ENCODE measurements at regions not wholly inside any gene's neighbourhood (a gene's known extent, or its start where the extent isn't known, plus 50 kb on each side); places are given as distances from the start of the nearest gene placed in this dataset.
"Not testable (repeated sequence)": the region's sequence is repeated elsewhere in the genome, so short reads cannot be mapped to it uniquely, and the experiment has no call there.

GRCh38 chr21:35562876-35563275, 497.4 kb downstream of the SETD4 start:
- FAIRE-seq = no peak

GRCh38 chr21:35561116-35561515, 499.2 kb downstream of the SETD4 start:
- no peak for DNase-seq (ENCODE audit: extremely low spot score, insufficient read length, low read depth)
- FAIRE-seq = no peak

More at GRCh38 chr21:35562876-35563275, 497.4 kb downstream of the SETD4 start:
- DNase-seq (ENCODE audit: extremely low spot score, insufficient read length, low read depth) = no peak

GRCh38 chr21:35559829-35560225, 500.5 kb downstream of the SETD4 start:
- no peak for DNase-seq (ENCODE audit: extremely low spot score, insufficient read length, low read depth)
- FAIRE-seq = no peak

GRCh38 chr21:35559128-35559828, 501.0 kb downstream of the SETD4 start:
- DNase-seq (ENCODE audit: extremely low spot score, insufficient read length, low read depth) (no peak), FAIRE-seq (no peak)

- FAIRE-seq (no peak), DNase-seq (ENCODE audit: extremely low spot score, insufficient read length, low read depth) (no peak)
Observed at GRCh38 chr21:35556536-35556935, 503.8 kb downstream of the SETD4 start.

- not testable (repeated sequence) for DNase-seq (ENCODE audit: extremely low spot score, insufficient read length, low read depth); FAIRE-seq
Observed at GRCh38 chr21:35552483-35552882, 503.4 kb upstream of the RUNX1 start.

GRCh38 chr21:35548904-35549615, 500.0 kb upstream of the RUNX1 start:
- DNase-seq (ENCODE audit: extremely low spot score, insufficient read length, low read depth) (no peak), FAIRE-seq (no peak)

- DNase-seq (ENCODE audit: extremely low spot score, insufficient read length, low read depth) = no peak
- no peak for FAIRE-seq
Observed at GRCh38 chr21:35547946-35548774, 499.1 kb upstream of the RUNX1 start.

- FAIRE-seq (no peak), DNase-seq (ENCODE audit: extremely low spot score, insufficient read length, low read depth) (no peak)
Observed at GRCh38 chr21:35543746-35544145, 494.6 kb upstream of the RUNX1 start.

- FAIRE-seq (no peak), DNase-seq (ENCODE audit: extremely low spot score, insufficient read length, low read depth) (no peak)
Observed at GRCh38 chr21:35540950-35541638, 492.0 kb upstream of the RUNX1 start.

GRCh38 chr21:35538386-35538785, 489.3 kb upstream of the RUNX1 start:
- FAIRE-seq = no peak
- no peak for DNase-seq (ENCODE audit: extremely low spot score, insufficient read length, low read depth)

GRCh38 chr21:35537604-35538003, 488.5 kb upstream of the RUNX1 start:
- DNase-seq (ENCODE audit: extremely low spot score, insufficient read length, low read depth) = no peak
- FAIRE-seq = no peak

- FAIRE-seq (no peak), DNase-seq (ENCODE audit: extremely low spot score, insufficient read length, low read depth) (no peak)
Observed at GRCh38 chr21:35533893-35534292, 484.8 kb upstream of the RUNX1 start.

GRCh38 chr21:35530766-35531165, 481.7 kb upstream of the RUNX1 start:
- FAIRE-seq = no peak
- no peak for DNase-seq (ENCODE audit: extremely low spot score, insufficient read length, low read depth)

- DNase-seq (ENCODE audit: extremely low spot score, insufficient read length, low read depth) (peak; percentile 22), FAIRE-seq (peak; percentile 60)
Observed at GRCh38 chr21:35529171-35529863, 480.2 kb upstream of the RUNX1 start.

- DNase-seq (ENCODE audit: extremely low spot score, insufficient read length, low read depth) (peak; percentile 18), FAIRE-seq (peak; percentile 33)
Observed at GRCh38 chr21:35528116-35529042, 479.3 kb upstream of the RUNX1 start.

- DNase-seq (ENCODE audit: extremely low spot score, insufficient read length, low read depth) = no peak
- FAIRE-seq = no peak
Observed at GRCh38 chr21:35527358-35527757, 478.3 kb upstream of the RUNX1 start.

- FAIRE-seq (no peak), DNase-seq (ENCODE audit: extremely low spot score, insufficient read length, low read depth) (no peak)
Observed at GRCh38 chr21:35525443-35525842, 476.3 kb upstream of the RUNX1 start.
